ENCODE measurements at regions not wholly inside any gene's neighbourhood (a gene's known extent, or its start where the extent isn't known, plus 50 kb on each side); places are given as distances from the start of the nearest gene placed in this dataset.
A peak's percentile ranks its signal among the peaks of the same experiment; 100 is the strongest.
"Not testable (repeated sequence)": the region's sequence is repeated elsewhere in the genome, so short reads cannot be mapped to it uniquely, and the experiment has no call there.

- peak; percentile 65 to 71 for DNase-seq
Observed at GRCh38 chr1:120357046-120357445, 57.8 kb upstream of the NBPF8 start.

GRCh38 chr1:120356170-120356569 is 58.7 kb upstream of the NBPF8 start:
- DNase-seq = peak; percentile 20 to 24

GRCh38 chr1:120354618-120355184 is 60.1 kb upstream of the NBPF8 start:
- DNase-seq = peak; percentile 63 to 66

GRCh38 chr1:120342231-120343073 is 72.4 kb upstream of the NBPF8 start:
- DNase-seq = peak; percentile 19 to 23

- peak; percentile 33 to 37 for DNase-seq
Observed at GRCh38 chr1:120341756-120342155, 73.1 kb upstream of the NBPF8 start.

- DNase-seq = peak; percentile 53 to 69
Observed at GRCh38 chr1:120340838-120341751, 73.7 kb upstream of the NBPF8 start.

- not testable (repeated sequence) for DNase-seq
Observed at GRCh38 chr1:120315738-120316137, 99.1 kb upstream of the NBPF8 start.

- not testable (repeated sequence) for DNase-seq
Observed at GRCh38 chr1:120311930-120312329, 102.9 kb upstream of the NBPF8 start.

GRCh38 chr1:120308940-120309578 is 105.8 kb upstream of the NBPF8 start:
- DNase-seq = not testable (repeated sequence)

- not testable (repeated sequence) for DNase-seq
Observed at GRCh38 chr1:120305046-120305445, 109.8 kb upstream of the NBPF8 start.

- DNase-seq = not testable (repeated sequence)
Observed at GRCh38 chr1:120304341-120304740, 110.5 kb upstream of the NBPF8 start.

- DNase-seq = not testable (repeated sequence)
Observed at GRCh38 chr1:120299433-120300057, 115.3 kb upstream of the NBPF8 start.

- not testable (repeated sequence) for DNase-seq
Observed at GRCh38 chr1:120298487-120298886, 116.3 kb upstream of the NBPF8 start.

GRCh38 chr1:120297345-120297953 is 117.4 kb upstream of the NBPF8 start:
- DNase-seq = not testable (repeated sequence)

GRCh38 chr1:120290105-120290504 is 113.8 kb upstream of the SEC22B start:
- DNase-seq = not testable (repeated sequence)

GRCh38 chr1:120289601-120290074 is 113.3 kb upstream of the SEC22B start:
- DNase-seq = not testable (repeated sequence)

- DNase-seq = not testable (repeated sequence)
Observed at GRCh38 chr1:120288814-120289600, 112.7 kb upstream of the SEC22B start.

GRCh38 chr1:120288167-120288566 is 111.8 kb upstream of the SEC22B start:
- DNase-seq = not testable (repeated sequence)

GRCh38 chr1:120282744-120283464 is 106.6 kb upstream of the SEC22B start:
- DNase-seq = not testable (repeated sequence)

- not testable (repeated sequence) for DNase-seq
Observed at GRCh38 chr1:120278259-120278610, 101.9 kb upstream of the SEC22B start.

All from activated T-cell treated with anti-CD3 and anti-CD28 coated beads, Interleukin-2, amount 50 U/mL, for 48 hours (primary cell).